ENCODE measurements at regions not wholly inside any gene's neighbourhood (a gene's known extent, or its start where the extent isn't known, plus 50 kb on each side); places are given as distances from the start of the nearest gene placed in this dataset.

DNA sequence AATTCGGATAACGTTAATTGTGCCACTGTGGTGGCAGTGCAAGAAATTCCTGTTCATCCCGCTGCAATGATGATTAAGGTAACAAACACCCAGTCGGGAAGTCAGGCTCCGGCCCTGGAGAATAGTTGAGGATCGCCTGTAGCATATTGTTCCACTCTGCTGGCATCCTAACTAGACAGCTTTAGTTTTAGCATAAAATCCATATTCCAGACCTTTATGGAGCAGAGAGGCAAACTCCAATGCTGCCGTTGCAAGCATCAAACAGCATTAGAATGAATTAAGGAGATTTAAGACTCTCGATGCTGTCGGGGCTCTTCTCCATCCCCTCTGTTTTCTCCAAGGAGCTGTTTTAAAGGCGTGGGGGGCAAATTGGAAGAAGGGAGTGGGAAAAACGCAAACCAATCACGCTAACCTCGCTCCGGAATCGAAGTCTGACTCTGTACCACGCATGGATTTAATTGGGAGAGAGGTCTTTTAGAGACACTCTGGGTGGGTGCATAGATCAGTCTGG, 660.4 kb downstream of the VRK1 start:
- no peak for DNase-seq

DNA sequence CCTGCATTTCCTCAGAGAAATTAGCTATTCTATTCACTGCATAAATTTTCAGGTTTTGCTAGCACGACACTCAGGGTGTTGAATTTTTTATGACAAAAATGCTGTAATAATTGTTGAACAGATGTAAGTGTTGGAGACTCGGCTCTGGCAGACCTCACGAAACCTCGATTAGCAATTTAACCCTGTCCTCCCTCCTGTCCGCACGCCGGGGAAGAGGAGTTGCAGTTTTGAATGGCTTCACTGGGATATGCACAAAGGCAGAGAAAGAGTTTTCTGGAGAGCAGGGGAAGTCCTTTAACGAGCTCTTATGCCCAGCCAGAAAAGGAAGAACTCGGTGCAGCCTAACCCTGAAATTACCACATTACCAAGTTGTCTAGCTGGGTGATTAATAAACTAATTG, 661.1 kb downstream of the VRK1 start:
- no peak for DNase-seq

DNA sequence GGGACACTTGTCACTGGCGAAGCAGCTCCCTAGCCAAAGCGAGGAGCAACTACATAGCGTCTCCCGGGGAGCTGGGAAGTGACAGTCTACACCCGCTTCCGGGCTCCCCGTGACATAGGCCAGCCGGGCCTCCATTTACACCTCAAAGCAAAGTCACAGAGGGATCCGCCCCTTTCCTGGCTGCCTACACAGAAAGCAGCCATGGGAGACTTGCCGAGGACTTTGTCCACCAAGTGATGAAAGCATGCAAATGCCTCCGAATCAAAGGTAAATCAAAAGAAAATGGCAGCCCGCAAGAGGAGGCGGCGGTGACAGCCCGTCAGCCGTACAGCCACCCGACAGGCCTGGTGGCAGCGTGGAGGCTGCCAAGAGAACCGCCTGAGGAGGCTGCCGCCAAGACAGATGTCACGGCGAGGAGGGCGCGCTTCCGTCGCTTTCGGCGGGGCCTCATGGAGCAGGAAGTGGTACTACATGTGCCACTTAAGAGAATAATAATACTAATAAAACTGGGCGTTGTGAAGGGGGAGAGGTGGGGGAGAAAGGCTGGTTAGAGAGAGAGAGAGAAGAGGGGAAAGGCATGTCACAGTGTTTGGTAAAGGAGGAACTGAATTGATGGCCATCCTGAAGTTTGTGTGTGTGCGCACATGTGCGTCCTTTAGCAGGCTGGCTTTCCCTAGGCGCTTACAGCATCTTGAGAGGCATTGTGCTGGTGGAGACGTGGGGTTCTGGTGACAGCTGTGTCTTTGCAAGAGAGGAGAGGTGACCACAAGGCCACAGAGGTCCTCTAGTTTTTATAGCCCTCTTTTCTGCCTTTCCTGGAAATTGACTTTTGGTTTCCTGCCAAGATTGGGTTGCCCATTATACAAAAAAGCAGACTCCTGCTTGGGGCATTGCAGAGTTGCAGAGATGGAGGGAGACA, 661.7 kb downstream of the VRK1 start:
- DNase-seq: peak; percentile 86

DNA sequence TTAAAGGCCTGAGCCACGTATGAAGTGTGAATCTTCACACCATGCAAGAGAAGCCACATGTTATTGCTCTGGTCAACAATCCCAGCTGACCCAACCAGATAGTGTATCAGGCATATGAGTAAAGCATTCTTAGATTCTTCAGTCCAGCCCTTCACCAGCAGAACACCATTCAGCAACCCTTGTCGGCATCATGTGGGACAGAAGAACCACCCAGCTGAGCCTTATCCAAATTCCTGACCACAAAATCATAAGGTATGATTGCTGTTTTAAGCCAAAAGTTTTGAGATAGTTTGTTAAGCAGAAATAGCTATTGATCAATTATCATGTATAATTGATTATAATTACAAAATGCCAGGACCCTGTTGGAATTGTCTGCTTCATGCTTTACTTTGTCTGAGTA, 664.9 kb downstream of the VRK1 start:
- no peak for DNase-seq

DNA sequence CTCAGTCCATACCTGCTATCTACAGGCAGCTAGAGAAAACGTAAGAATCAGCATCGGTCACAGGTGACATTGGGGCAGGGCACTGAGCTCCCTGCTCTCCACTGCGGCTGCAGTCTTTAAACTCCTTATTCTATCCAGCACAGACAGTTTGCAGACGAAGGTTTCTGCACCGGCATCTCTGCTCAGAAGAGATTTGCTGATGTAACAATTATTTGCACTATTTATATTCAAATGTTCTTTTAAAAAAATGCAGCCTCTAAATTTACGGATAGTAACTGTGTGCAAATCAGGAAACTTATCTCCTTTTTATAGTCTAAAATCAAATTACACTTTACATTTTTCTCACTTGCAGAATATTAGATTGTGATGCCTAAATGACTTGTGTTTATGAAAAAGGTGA, 671.0 kb downstream of the VRK1 start:
- no peak for DNase-seq

DNA sequence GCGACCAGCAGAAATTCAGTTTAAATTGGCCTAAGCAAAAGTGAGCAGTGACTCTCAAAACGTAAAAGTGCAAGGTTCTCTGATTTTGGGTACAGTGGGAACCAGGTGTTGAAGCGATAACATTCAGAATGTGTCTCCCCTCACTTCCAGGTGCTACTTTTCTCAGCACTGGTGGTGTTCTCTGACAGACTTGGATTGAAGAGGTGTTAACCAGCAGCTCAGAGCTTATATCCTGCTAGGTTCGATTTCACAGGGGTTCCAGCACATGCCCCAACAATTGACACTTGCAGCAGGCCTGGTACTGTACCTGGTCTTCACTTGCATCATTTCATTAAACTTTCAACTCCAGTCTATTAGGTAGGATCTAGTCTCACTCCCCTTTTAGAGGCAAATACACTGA, 680.2 kb downstream of the VRK1 start:
- DNase-seq: peak; percentile 9

DNA sequence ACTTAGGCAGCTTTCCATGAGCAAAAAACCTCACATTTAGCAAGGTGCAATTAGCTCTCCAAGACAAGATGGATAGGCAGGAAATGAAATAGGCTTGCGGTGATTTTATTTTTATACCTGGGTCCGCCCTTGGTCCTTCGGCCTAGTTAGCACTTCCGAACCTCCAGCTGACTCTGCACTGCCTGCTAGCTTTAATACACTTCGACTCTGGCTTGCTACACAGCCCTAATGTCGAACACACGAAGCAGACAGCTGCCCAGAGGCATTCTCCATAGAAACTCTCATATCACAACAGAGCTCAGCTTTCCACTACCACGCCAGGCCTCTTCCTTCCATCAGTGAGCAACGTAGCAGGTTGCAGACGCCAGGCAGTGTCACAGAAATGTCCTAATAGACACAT, 688.0 kb downstream of the VRK1 start:
- DNase-seq: no peak

DNA sequence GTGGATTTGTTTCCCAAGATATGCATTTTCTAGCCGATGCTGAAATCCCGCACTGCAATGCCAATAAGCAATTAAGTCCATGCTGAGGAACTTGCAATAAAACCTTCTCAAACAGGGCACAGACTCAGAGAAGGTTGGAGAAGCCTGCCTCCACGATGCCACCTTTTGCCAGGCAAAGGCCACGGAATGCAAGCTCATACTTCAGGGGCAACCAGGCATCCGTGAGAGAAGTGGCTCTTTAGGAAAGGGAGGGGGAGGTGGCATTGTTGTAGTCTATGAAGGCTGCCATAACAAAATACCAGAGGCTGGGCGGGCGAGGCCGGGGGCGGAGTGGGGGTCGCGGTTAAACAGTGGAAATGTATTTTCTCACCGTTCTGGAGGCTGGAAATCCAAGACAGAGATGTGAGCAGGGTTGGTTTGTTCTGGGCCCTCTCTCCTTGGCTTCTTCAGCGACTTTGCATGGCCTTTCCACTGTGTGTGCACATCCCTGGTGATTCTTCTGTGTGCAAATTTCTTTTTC, 689.5 kb downstream of the VRK1 start:
- DNase-seq: no peak

DNA sequence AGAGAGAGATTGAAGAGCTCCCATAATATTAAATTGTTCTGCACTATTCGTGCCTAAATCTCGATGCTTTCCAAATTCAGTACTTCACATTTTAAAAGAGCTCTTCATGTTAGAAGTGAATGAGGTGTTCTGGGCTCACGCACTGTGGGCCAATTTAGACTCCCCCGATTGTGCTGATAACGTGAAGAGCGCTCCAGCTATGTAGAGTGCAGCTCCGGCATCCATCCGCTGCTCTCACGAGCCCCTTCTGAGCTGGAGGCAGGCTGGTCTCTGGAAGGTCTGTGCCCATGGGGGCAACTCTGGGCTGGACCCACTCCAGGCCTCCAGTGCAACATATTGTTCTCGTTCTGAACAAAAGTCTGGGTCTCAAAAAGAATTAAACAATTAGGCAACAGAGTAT, 692.6 kb downstream of the VRK1 start:
- no peak for DNase-seq

DNA sequence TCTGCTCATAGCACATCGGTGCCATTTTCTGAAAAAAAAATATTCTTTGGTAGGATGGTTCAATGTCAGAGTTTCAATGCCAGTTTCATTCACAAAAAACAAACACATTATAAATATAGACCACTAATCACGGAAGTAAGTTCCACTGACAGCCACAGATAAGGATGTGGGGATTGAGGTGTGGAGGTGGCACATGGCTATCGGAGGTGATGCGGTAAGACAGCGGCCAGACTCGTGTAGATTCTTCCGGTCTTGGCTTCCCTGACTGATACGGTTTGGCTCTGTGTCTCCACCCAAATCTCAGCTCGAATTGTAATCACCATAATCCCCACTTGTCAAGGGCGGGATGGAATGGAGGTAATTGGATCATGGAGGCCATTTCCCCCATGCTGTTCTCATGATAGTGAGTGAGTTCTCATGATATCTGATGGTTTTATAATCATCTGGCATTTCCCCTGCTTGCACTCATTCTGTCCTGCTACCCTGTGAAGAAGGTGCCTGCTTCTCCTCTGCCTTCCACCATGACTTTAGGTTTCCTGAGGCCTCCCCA, 693.4 kb downstream of the VRK1 start:
- DNase-seq: peak; percentile 23

DNA sequence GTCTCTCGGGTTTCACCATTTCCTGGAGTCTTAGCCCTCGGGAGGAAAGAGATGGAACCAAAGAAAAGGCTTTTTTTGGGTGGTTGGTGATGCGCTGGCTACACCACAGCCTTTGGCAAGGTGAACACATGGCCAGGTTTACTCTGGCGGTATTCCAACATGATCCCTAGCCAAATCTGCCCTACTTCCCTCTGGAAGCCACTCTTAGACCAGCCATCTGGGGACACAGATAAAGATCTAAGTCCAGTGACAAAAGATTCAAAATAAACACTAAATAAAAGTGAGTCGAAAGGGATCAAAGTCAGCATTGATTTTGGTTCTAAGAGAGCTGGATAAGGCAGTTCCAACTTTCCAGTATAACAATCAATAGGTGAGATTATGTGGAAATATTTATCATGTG, 694.5 kb downstream of the VRK1 start:
- no peak for DNase-seq

DNA sequence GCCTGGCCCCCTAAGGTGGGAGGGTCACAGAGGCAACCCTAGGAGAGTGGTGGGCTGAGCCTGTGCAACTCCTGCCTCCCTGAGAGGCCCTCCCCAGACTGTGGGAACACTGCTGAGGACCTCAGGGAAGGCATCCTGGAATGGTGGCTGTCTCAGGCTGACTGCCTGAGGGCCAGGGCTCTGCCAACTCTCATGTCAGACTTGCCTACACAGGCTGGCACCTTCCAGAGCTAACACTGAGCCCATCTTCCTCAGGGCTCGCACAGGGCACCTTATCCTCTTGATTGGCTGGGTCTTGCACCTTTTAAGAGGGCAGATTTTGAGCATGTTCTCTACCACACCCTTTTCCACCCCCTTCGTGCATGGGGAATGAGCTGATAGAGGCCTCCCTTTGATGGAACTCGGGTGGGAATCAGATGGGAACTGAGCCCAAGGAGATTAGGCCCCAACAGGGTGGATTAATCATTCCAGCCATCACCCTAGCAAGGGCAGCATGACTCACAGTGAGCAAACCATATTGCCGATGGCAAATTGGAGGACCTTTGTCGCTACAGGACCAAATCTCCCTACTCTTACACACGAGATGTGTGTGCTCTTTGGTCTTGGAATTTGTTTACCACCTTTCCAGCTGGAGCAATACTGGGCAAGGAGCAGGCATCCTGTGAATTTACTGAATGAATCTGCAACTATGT, 702.8 kb downstream of the VRK1 start:
- DNase-seq: no peak

DNA sequence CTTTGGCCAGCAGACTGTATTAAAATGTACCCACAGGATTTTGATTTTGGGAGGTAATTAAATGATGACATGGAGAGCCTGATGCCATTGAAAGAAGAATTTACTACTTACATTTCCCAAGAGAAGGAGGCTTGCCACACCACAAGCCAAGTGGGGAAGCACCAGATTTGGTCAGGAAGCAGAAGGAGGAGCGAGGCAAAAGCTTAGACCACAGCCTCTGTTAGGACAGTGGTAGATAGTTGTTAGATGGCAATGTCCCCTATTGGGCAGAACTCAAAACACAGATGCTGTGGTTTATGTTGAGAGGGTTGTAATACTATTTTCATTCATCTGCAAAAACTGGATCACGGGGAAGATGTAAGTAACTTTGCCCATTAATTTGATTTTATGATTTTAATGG, 709.4 kb downstream of the VRK1 start:
- DNase-seq: no peak

DNA sequence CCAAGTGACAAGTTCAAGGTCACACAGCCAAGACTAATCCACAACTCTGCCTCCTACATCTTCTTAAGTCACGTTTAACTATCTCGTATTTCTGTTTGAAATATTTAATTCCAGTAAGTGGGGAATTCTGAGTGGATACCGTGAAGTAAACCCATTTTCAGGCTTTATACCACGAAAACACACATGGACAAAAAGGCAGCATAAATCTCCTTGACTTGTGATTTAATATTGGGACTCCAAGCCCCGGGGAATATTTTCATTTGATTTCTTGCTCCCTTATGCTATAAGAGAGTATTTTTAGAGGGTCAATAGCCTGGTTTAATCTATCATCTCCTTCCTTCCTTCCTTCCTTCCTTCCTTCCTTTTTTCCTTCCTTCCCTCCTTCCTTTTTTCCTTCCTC, 716.7 kb downstream of the VRK1 start:
- DNase-seq: no peak

DNA sequence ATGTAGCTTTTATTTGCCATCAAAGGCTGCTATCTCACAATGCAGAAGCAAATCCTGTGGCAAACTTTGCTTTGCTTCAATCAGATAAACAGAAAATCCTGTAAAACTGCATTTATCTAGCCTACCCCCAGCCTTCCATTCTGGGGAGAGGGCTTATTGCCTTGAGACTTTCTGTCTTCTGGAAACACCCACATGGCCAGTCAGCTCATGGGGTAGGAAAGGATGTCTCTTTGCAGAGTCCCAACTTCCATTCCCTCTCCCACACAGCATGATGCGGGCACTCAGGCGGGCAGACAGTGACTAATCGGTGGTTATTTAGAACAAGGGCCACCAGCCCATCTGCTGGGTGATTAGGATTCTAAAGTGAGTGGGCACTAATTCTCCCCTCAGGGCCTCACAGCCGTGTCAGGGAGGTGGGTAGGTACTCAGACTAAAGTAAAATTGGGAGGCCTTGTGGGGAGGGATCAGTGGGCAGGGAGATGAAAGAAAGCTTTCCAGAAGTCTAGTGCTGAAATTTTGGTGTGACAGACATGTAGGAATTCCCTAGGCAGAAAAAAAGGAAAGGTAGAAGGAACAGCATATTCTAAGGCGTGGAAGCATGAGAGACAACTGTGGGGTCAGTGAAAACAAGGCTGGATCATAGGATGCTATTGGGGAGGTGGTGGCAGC, 720.5 kb downstream of the VRK1 start:
- DNase-seq: no peak

DNA sequence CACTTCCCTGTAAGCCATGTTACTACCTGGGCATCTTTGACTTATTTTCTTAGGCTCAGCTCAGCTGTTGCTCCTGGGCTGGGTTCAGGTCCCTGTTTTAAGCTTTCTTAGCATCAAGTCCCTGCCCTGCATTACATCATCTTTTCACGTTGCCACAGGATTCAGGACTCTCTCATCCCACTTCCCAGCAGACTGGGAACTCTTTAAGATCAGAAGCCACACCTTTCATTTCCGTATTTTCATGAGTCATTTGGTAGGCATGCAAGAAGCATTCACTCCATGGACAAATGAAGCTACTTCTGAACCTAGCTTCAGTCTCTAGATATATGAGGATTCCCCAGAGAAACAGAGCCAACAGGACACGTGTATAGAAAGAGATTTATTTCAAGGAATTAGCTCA, 726.8 kb downstream of the VRK1 start:
- DNase-seq: no peak

DNA sequence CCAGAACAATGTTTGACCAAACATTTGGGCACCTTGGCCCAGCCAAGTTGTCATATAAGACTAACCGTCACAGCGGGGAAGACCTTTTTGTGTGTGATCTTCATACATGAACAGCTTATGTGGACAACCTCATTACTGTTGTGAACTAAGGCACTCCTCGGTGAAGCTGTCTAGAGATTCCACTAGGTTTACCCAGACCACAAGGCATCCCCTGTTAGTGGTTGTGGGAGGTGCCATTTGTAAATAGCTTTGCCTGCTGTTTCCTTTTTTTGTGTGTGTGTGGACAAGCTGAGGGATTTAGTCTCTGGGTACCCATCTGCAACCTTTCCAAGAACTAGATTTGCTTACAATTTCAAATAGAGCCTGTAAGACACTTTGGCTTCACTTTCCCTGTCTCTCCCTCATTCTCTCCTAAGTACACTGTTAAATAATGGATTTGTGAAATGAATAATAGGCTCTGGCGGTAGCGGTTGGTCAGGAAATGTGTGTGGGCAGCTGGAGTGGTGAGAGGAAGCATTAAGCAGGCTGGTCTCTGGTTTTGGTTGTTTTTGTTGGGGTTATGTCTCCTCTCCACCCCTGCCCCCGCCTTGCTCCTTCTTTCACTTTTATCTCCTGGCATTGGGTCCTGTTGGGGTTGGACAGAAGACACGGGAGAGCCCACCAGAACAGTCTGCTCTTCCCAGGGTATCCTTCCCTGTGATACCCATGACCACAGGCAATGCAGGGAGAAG, 727.6 kb downstream of the VRK1 start:
- peak; percentile 4 for DNase-seq

DNA sequence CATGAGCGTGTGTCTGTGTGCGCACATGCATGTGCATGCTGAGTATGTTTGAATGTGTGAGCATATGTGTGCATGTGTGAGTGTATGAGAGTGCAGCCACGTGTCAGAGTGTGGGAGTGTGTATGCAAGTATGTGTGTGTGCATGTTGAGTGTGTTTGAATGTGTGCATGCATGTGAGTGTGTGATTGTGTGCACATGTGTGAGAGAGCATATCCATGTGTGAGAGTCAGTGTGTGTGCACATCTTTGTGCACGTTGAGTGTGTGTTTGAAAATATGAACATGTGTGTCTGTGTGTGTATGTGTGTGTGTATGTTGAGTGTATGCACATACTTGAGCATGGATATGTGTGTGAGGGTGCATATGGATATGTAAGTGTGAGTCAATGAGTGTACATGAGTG, 730.8 kb downstream of the VRK1 start:
- DNase-seq: no peak

DNA sequence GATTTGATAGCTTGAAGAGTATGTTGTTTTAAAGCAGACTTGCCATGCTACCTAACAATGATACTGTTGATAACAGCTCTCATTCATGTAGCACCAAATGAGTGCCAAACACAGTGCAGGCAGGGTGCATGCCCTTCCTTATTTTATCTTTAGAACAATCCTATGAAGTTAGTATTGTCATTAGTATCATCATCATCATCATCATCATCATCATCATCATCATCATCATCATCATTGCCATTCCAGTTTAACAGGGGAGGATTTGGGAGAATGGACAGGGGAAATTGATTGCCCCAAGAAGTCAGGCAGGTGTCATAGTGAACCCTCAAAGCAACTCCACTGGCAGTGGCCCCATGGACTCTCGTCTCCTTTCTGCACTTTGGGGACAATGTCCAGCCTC, 734.9 kb downstream of the VRK1 start:
- no peak for DNase-seq

DNA sequence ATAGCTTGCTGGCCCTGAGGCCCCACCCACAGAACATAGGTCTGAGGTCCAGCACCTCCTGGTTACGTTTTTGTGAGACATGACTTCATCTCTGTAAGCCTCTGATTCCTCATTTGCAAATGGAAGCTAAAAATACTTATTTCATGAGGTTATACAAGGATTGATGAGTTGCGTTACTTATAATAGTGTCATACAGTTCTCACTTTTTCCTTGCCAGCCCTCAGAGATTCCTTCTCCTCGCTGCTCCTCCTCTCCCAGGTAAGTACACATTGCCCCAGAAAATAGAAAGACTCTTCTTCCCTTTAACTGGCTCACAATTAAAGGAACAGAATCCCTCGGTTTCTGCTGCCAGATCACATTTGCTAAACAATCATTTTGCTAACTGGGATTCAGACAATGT, 739.2 kb downstream of the VRK1 start:
- DNase-seq: no peak

DNA sequence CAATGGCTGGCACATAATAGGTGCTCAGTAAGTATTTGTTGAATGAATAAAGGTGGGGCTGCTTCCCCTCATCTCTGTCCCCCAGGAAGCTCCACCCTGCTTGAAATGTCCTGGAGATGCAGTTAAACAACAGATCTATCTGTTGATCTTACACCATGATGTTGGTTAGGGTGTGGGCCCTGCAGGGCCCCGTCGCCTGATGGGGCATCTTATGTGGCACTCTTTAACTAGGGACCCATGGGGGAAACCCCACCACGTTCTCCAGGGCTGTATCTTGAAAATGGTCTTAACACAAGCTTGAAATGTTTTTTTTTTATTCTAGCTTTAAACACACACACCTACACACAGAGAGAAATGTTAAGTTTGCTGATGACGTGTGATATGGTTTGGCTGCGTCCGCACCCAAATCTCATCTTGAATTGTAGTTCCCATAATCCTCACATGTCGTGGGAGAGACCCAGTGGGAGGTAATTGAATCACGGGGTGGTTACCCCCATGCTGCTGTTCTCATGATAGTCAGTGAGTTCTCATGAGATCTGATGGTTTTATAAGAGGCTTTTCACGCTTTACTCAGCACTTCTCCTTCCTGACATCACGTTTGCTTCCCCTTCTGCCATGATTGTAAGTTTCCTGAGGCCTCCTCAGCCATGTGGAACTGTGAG, 741.7 kb downstream of the VRK1 start:
- DNase-seq: no peak

DNA sequence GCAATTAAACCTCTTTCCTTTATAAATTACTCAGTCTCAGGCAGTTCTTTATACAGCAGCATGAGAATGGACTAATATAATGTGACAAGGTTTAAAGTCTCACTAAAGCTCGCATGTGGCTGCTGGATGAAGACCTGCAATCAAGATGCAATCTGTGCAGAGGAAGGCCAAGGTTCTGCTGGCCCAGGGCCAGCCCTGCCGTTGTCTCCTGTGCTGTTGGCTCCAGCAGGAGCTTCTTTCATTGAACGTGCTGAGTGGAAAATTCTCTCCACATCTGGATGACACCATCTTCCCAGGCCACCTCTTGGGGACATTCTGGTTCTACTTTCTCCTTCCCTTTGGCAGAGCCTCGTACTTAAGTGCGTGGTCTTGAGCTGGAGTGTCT, 742.2 kb downstream of the VRK1 start:
- DNase-seq: no peak

All from CD4-positive, alpha-beta T cell treated with Interleukin-10 for 1 hour (primary cell).